ENCODE measurements at regions not wholly inside any gene's neighbourhood (a gene's known extent, or its start where the extent isn't known, plus 50 kb on each side); places are given as distances from the start of the nearest gene placed in this dataset.

DNA sequence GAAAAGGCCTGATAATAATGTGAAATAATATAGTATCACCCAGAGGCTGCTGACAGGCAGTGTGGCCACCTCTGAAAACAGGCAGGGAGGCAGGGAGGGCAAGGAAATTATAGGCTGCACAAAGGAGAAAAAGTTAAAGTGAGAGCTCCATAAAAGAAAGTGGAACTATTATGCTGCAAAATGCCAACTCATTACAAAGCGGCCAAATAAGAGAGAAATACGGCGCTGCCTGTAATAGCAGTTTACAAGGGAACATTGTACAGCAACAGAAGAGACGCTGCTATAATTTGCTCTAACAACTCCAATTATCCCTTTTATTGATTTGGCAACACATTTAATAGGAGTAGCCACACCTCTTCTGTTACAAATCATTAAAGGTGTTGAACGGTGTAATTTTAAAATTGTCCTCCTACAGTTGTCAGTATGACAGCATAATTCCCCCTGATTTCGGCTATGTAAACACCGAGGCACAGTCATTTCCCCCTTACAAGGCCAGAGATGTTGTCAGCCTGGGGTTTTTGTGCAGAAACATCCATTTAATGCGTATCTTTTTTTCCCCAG, 120.3 kb downstream of the MRM1 start:
- no peak for DNase-seq (ENCODE audit: low spot score)
- TF ChIP-seq, protein P1, sequence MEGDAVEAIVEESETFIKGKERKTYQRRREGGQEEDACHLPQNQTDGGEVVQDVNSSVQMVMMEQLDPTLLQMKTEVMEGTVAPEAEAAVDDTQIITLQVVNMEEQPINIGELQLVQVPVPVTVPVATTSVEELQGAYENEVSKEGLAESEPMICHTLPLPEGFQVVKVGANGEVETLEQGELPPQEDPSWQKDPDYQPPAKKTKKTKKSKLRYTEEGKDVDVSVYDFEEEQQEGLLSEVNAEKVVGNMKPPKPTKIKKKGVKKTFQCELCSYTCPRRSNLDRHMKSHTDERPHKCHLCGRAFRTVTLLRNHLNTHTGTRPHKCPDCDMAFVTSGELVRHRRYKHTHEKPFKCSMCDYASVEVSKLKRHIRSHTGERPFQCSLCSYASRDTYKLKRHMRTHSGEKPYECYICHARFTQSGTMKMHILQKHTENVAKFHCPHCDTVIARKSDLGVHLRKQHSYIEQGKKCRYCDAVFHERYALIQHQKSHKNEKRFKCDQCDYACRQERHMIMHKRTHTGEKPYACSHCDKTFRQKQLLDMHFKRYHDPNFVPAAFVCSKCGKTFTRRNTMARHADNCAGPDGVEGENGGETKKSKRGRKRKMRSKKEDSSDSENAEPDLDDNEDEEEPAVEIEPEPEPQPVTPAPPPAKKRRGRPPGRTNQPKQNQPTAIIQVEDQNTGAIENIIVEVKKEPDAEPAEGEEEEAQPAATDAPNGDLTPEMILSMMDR (IDR thresholded peaks at IDR 0.05) = no peak
- no peaks in the 10 kb centered on the region for H3K9me3 Mint-ChIP-seq (ENCODE audit: low read depth)
- H3K27me3 Mint-ChIP-seq (ENCODE audit: low read depth) = peaks cover 25% of the 10 kb centered on the region
- no peak overlapping the region for H3K27ac Mint-ChIP-seq (ENCODE audit: unreplicated experiment)
- peaks cover 6% of the 10 kb centered on the region for H3K4me1 Mint-ChIP-seq (ENCODE audit: low read depth)
- peak overlapping the region; percentile 57 for H3K4me3 Mint-ChIP-seq (ENCODE audit: unreplicated experiment)
- no peaks in the 10 kb centered on the region for H3K36me3 Mint-ChIP-seq (ENCODE audit: low read depth)

DNA sequence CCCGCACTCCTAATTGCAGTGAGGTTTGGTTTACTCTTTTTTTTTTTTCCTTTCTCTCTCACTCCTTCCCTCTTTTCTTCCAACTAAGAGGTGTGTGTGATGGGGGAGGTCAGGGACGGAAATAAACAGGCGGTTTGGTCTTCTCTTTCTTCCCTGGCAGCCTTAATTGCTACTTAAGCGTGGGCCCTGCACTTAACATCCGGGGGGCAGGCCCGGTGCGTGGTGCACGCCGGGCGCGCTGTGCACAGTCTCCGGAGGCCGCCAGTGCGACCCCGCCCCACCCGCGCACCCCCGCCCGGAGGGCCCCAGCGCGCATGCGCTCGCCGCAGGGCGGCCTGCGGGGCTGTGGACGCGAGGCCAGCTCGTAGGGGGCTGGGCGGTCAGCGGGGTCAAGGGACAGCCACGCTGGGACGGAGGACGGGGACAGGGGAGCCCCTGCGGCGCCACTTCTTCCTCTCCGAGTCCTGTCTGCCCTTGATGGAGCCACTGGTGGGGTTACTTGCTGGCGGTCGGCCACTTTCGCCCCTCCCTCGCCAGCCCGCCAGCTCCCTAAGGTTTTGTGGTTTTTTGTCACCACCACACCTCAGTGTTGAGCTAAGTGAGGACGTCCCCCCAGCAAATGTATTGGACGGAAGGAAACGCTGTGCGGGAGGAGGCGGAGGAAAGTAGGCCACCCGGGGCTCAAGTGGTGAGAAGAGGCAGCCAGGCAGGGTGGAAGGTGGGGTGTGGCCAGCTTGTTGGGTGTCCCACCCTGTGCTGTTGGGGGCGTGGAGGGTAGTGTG, 120.9 kb downstream of the MRM1 start:
- Mint-ChIP-seq H3K27me3 (ENCODE audit: low read depth) (peaks cover 29% of the 10 kb centered on the region), H3K4me3 (ENCODE audit: unreplicated experiment) (peak overlapping the region; percentile 63), H3K9me3 (ENCODE audit: low read depth) (no peaks in the 10 kb centered on the region), H3K36me3 (ENCODE audit: low read depth) (no peaks in the 10 kb centered on the region), H3K4me1 (ENCODE audit: low read depth) (peaks cover 6% of the 10 kb centered on the region), H3K27ac (ENCODE audit: unreplicated experiment) (no peak overlapping the region)
- TF ChIP-seq, protein P1 (IDR thresholded peaks at IDR 0.05) = no peak
- no peak for DNase-seq (ENCODE audit: low spot score)

DNA sequence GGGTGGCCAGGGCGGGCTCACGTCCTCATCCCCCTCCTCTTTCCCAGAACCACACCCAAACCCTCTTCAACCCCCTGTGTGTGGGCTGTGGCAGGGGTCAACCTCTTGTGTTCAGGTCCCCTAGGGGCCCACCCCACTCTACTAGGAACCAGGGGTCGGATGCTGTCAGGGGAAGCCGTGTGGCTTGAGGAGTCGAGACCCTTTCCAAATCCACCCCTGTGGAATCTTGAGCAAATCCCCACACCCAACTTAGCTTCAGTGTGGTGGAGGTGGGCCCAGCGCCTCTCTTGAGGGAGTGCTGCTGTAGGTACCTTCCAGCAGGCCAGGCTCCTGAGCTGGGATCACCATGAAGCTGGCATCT, 121.5 kb downstream of the MRM1 start:
- Mint-ChIP-seq H3K27ac (ENCODE audit: unreplicated experiment) (no peak overlapping the region), H3K4me3 (ENCODE audit: unreplicated experiment) (no peak overlapping the region), H3K9me3 (ENCODE audit: low read depth) (no peaks in the 10 kb centered on the region), H3K4me1 (ENCODE audit: low read depth) (peaks cover 6% of the 10 kb centered on the region), H3K36me3 (ENCODE audit: low read depth) (no peaks in the 10 kb centered on the region), H3K27me3 (ENCODE audit: low read depth) (peaks cover 33% of the 10 kb centered on the region)
- TF ChIP-seq, protein P1 (IDR thresholded peaks at IDR 0.05) = no peak
- DNase-seq (ENCODE audit: low spot score) = no peak

DNA sequence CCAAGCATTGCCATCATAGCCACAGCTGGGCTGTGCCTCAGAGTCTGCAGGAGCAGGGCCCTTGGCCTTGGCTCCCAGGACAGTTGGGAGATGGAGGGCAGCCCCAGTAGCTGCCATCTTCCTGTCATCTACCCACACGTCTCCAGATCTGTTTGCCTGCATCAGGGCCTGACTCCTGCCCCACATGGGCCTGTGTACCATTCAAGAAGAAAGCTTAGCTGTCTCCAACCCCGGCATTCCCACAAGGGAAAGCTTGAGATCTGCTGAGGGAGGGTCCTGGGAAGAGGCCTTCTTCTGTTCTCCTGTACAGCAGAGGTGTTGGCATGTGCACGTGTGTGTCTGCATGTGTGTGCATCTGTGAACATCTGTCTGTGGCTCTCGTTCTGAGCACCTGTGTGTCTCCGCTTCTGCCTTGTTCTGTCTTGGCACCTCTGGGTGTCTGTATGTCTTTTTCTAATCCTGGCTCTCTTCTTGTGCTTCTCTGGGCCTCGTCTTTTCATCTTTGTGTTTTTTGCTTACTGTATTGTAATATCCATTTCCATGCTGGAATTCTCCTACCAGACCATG, 122.2 kb downstream of the MRM1 start:
- Mint-ChIP-seq H3K27me3 (ENCODE audit: low read depth) (peaks cover 31% of the 10 kb centered on the region), H3K4me1 (ENCODE audit: low read depth) (peaks cover 6% of the 10 kb centered on the region)

DNA sequence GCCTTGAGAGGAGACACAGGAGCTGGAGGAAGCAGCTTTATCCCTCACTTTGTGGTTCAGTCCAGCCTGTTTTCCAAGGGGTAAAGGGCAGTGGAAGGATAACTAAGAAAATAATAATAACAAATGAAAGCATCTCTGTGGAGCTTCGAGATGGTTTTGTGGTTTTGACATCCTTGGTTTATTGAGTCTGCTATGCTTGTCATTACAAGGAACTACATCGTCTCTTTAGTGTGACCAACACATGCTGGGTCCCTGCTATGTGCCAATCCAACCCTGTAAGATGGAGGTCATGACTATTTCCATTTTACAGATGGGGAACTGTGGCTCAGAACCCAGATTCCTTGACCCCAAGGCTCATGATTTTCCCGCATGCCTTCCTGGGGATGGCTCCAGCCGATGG, 124.8 kb downstream of the MRM1 start:
- Mint-ChIP-seq H3K9me3 (ENCODE audit: low read depth) (no peaks in the 10 kb centered on the region), H3K4me3 (ENCODE audit: unreplicated experiment) (no peak overlapping the region), H3K27me3 (ENCODE audit: low read depth) (peaks cover 46% of the 10 kb centered on the region), H3K4me1 (ENCODE audit: low read depth) (peaks cover 6% of the 10 kb centered on the region), H3K36me3 (ENCODE audit: low read depth) (no peaks in the 10 kb centered on the region), H3K27ac (ENCODE audit: unreplicated experiment) (no peak overlapping the region)
- TF ChIP-seq, protein P1 (IDR thresholded peaks at IDR 0.05) = no peak
- DNase-seq (ENCODE audit: low spot score) = no peak

More for the DNA sequence above, 122.2 kb downstream of the MRM1 start:
- DNase-seq (ENCODE audit: low spot score) = no peak
- Mint-ChIP-seq H3K27ac (ENCODE audit: unreplicated experiment) (no peak overlapping the region), H3K4me3 (ENCODE audit: unreplicated experiment) (no peak overlapping the region), H3K36me3 (ENCODE audit: low read depth) (no peaks in the 10 kb centered on the region), H3K9me3 (ENCODE audit: low read depth) (no peaks in the 10 kb centered on the region)
- TF ChIP-seq, protein P1 (IDR thresholded peaks at IDR 0.05) = no peak
